ENCODE measurements at regions not wholly inside any gene's neighbourhood (a gene's known extent, or its start where the extent isn't known, plus 50 kb on each side); places are given as distances from the start of the nearest gene placed in this dataset.

DNA sequence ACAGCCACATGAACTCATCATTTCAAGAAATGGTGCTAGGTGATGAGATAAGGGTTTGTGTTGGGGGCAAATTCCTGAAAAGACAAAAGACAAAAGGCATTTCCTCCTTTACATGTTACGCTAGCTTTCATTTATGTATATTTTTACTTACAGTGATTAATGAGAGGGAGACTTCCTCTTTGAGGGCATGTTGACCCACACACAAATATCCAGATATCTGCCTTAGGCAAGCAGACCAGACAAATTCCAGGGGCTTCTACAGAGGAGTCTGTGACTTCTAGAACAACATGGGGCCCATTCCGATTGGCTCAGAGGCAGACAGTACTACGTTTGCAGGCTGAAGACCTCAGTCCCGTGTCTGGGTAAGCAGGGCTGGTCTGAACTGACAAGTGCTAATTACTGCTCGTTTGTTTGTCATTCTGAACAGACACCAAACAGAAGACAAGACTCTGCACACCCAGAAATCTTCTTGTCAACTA, 74.8 kb upstream of the ST6GAL2 start:
- H3K9me3 ChIP-seq (ENCODE audit: low read depth) = no peaks in the 10 kb centered on the region
- H4K20me1 ChIP-seq (ENCODE audit: insufficient read depth, poor library complexity, severe bottlenecking) = no peaks in the 10 kb centered on the region
- H3K36me3 ChIP-seq (replicated peaks; ENCODE audit: insufficient read depth, low read depth) = no peaks in the 10 kb centered on the region
- H3K9me2 ChIP-seq (replicated peaks; ENCODE audit: insufficient read depth) = no peaks in the 10 kb centered on the region
- H3K79me2 ChIP-seq = no peaks in the 10 kb centered on the region
- H3K4me1 ChIP-seq (ENCODE audit: insufficient read depth) = no peaks in the 10 kb centered on the region
- DNase-seq (ENCODE audit: low spot score) = no peak
- no peaks in the 10 kb centered on the region for H3K27me3 ChIP-seq
- H3K4me2 ChIP-seq = no peak overlapping the region
- TF ChIP-seq CTCF (IDR thresholded peaks at IDR 0.05; ENCODE audit: poor library complexity) (no peak), EZH2phosphoT487 (IDR thresholded peaks at IDR 0.05; ENCODE audit: low read depth, severe bottlenecking, unreplicated experiment) (no peak), EZH2 (IDR thresholded peaks at IDR 0.05; ENCODE audit: borderline replicate concordance) (no peak)
- no peak overlapping the region for H3K27ac ChIP-seq
- H3K4me3 ChIP-seq = no peak overlapping the region
- 18% methylated on average over 5 of the region's 5 CpGs for WGBS (ENCODE audit: low lambda C conversion rate, missing lambda C conversion rate)
- no peak overlapping the region for H2AFZ ChIP-seq

DNA sequence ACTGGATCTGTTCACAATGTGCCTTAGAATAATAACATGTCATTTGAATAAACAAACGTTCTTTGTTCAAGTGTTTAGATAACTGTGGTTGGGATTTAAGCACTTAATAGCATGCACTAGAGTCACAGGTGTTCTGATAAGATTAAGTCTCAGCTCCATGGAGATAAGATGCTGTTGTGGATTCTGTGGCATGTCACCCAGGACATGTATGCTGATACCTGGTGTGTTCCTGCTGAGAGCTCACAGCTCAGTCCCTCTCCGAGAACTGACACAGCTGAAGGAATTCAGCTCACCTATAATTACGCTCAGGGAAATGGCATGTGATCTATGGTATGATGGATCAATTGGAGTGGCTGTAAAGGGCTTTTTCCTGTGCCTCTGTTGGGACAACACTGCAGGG, 75.4 kb upstream of the ST6GAL2 start:
- H3K9me2 ChIP-seq (replicated peaks; ENCODE audit: insufficient read depth) = no peaks in the 10 kb centered on the region
- no peak overlapping the region for H3K4me3 ChIP-seq
- TF ChIP-seq EZH2phosphoT487 (IDR thresholded peaks at IDR 0.05; ENCODE audit: low read depth, severe bottlenecking, unreplicated experiment) = no peak
- no peak for TF ChIP-seq CTCF (IDR thresholded peaks at IDR 0.05; ENCODE audit: poor library complexity)
- TF ChIP-seq EZH2 (IDR thresholded peaks at IDR 0.05; ENCODE audit: borderline replicate concordance) = no peak
- H3K79me2 ChIP-seq = no peaks in the 10 kb centered on the region
- no peak overlapping the region for H3K27ac ChIP-seq
- H3K9me3 ChIP-seq (ENCODE audit: low read depth) = no peaks in the 10 kb centered on the region
- no peaks in the 10 kb centered on the region for H3K4me1 ChIP-seq (ENCODE audit: insufficient read depth)
- no peak overlapping the region for H2AFZ ChIP-seq
- DNase-seq (ENCODE audit: low spot score) = no peak
- H3K36me3 ChIP-seq (replicated peaks; ENCODE audit: insufficient read depth, low read depth) = no peaks in the 10 kb centered on the region
- 25% methylated on average over 3 of the region's 3 CpGs for WGBS (ENCODE audit: low lambda C conversion rate, missing lambda C conversion rate)
- no peaks in the 10 kb centered on the region for H4K20me1 ChIP-seq (ENCODE audit: insufficient read depth, poor library complexity, severe bottlenecking)
- no peak overlapping the region for H3K4me2 ChIP-seq
- H3K27me3 ChIP-seq = no peaks in the 10 kb centered on the region

DNA sequence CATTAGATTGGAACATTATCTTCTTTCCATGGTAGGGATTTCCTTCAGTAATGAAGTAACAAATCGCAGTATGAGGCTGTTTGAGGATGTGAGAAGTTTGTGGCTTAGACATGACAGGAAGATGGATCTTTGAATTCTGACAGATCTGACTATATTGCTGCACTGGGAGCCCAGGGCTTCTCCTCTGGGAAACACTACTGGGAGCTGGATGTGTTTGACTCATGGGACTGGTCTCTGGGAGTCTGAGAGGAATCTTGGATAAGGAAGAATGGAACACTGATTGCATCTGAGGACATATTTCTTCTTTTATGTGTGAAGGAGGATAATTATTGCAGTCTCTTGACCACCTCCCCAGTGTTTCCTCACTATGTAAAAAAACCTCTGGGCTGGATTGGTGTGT, 77.2 kb upstream of the ST6GAL2 start:
- Histone ChIP-seq H3K9me3 (ENCODE audit: low read depth) (no peaks in the 10 kb centered on the region), H3K4me1 (ENCODE audit: insufficient read depth) (no peaks in the 10 kb centered on the region), H4K20me1 (ENCODE audit: insufficient read depth, poor library complexity, severe bottlenecking) (no peaks in the 10 kb centered on the region), H3K4me3 (no peak overlapping the region), H2AFZ (no peak overlapping the region), H3K4me2 (no peak overlapping the region), H3K9me2 (replicated peaks; ENCODE audit: insufficient read depth) (no peaks in the 10 kb centered on the region), H3K27ac (no peak overlapping the region), H3K27me3 (no peaks in the 10 kb centered on the region), H3K79me2 (no peaks in the 10 kb centered on the region), H3K36me3 (replicated peaks; ENCODE audit: insufficient read depth, low read depth) (no peaks in the 10 kb centered on the region)
- no peak for TF ChIP-seq EZH2 (IDR thresholded peaks at IDR 0.05; ENCODE audit: borderline replicate concordance)
- no peak for TF ChIP-seq CTCF (IDR thresholded peaks at IDR 0.05; ENCODE audit: poor library complexity)
- no peak for TF ChIP-seq EZH2phosphoT487 (IDR thresholded peaks at IDR 0.05; ENCODE audit: low read depth, severe bottlenecking, unreplicated experiment)
- 89% methylated on average over 1 of the region's 1 CpG for WGBS (ENCODE audit: low lambda C conversion rate, missing lambda C conversion rate)
- no peak for DNase-seq (ENCODE audit: low spot score)

GRCh38 chr2:106963893-106964292, 77.9 kb upstream of the ST6GAL2 start:
- H3K4me2 ChIP-seq = no peak overlapping the region
- 91% methylated on average over 5 of the region's 5 CpGs for WGBS (ENCODE audit: low lambda C conversion rate, missing lambda C conversion rate)
- H4K20me1 ChIP-seq (ENCODE audit: insufficient read depth, poor library complexity, severe bottlenecking) = no peaks in the 10 kb centered on the region
- H3K36me3 ChIP-seq (replicated peaks; ENCODE audit: insufficient read depth, low read depth) = no peaks in the 10 kb centered on the region
- H3K27ac ChIP-seq = no peak overlapping the region
- no peaks in the 10 kb centered on the region for H3K9me3 ChIP-seq (ENCODE audit: low read depth)
- H3K27me3 ChIP-seq = no peaks in the 10 kb centered on the region
- H2AFZ ChIP-seq = no peak overlapping the region
- H3K4me3 ChIP-seq = no peak overlapping the region
- H3K9me2 ChIP-seq (replicated peaks; ENCODE audit: insufficient read depth) = no peaks in the 10 kb centered on the region
- H3K4me1 ChIP-seq (ENCODE audit: insufficient read depth) = no peaks in the 10 kb centered on the region
- DNase-seq (ENCODE audit: low spot score) = no peak
- TF ChIP-seq CTCF (IDR thresholded peaks at IDR 0.05; ENCODE audit: poor library complexity) (no peak), EZH2 (IDR thresholded peaks at IDR 0.05; ENCODE audit: borderline replicate concordance) (no peak), EZH2phosphoT487 (IDR thresholded peaks at IDR 0.05; ENCODE audit: low read depth, severe bottlenecking, unreplicated experiment) (no peak)
- no peaks in the 10 kb centered on the region for H3K79me2 ChIP-seq

Data from hepatocyte (in vitro differentiated cells).